HFFc6 (cell line): ENCODE measurements at regions not wholly inside any gene's neighbourhood (a gene's known extent, or its start where the extent isn't known, plus 50 kb on each side); places are given as distances from the start of the nearest gene placed in this dataset.

ENCODE experiments used
- DNase-seq: peaks from one replicate; pipeline ENCODE4 v3.0.0-alpha.2; 2018
- H3K27ac Mint-ChIP-seq: 2 replicates; pipeline ENCODE4 v1.8.0; 2020; ENCODE audit warnings: mild to moderate bottlenecking, mixed read lengths
- H3K27me3 Mint-ChIP-seq: 2 replicates; pipeline ENCODE4 v1.8.0; 2021; ENCODE audit warnings: mild to moderate bottlenecking, moderate library complexity, mixed read lengths; ENCODE audit not compliant: insufficient read depth
- H3K36me3 Mint-ChIP-seq: 2 replicates; pipeline ENCODE4 v1.8.0; 2021; ENCODE audit warnings: low read depth, mixed read lengths
- H3K4me1 Mint-ChIP-seq: 2 replicates; pipeline ENCODE4 v1.8.0; 2020; ENCODE audit warnings: low read depth, mixed read lengths
- H3K4me3 Mint-ChIP-seq: 2 replicates; pipeline ENCODE4 v1.8.0; 2020; ENCODE audit warnings: mild to moderate bottlenecking, moderate library complexity, mixed read lengths
- H3K9me3 Mint-ChIP-seq: 2 replicates; pipeline ENCODE4 v1.8.0; 2020; ENCODE audit warnings: mild to moderate bottlenecking, mixed read lengths
- TF ChIP-seq, protein P1 (sequence below): fragments of 200-600 bp; sonication (generic); IDR thresholded peaks from 2 replicates; pipeline ENCODE4 v1.5.0; 2021; ENCODE audit warnings: antibody characterized with exemption, mild to moderate bottlenecking

DNA sequence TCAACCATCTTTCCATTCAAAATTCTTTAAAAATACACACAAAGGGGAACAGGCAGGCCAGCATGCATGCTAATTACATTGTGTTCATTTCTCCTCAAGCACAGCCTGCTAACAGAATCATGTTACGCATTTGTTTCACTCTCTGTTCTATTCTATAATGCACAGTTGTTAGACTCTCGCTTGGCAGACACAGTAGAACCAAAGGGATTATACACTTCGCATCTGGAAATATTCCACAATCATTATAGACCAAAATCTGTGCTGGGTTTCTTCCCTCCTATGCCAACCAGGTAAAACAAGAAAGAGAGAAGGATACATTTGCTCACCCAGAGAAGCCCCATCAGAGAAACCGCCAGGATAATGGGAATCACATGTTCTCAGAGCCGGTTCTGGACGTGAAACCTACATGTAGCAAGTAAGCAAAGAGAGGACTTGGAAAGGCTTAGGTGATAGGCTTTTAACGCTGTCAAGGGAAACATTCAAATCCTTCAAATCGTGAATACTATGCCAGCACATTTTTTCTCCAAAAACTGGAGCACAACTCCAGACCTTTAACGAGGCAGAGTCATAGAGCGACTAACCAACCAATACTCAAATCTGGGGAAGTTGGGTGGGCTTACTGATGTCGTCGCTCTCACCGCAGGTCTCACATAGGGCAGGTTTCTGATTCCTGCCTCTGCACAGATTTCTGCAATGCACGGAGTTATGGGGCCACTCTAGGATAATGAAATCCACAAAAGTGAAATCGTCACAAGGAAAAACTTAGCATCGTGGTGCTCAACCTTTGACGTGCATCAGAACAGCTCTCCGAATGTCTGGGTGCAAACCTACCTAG, 380.5 kb upstream of the AUTS2 start:
- Mint-ChIP-seq H3K9me3 (peaks cover 46% of the 10 kb centered on the region), H3K27ac (no peak overlapping the region)

DNA sequence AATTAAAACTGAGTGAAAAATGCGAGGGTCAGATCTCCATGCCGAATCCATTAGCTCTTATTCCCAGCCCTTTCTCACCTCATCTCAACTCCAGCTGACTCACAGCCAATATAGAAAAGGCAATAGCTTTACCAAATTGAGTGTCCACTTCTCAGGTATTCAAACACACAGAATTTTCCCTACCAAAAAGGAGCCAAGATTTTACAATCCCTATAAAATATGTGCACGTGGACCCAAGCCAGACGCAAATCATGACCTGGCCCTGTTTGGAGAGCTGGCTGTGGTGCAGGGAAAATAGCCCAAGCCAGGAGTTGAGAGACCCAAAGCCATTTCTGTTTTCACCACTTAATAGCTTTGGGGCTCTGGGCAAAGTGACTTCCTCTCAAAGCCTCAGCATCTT, 379.7 kb upstream of the AUTS2 start:
- H3K27me3 Mint-ChIP-seq, result peaks cover 2% of the 10 kb centered on the region
- TF ChIP-seq, protein P1, sequence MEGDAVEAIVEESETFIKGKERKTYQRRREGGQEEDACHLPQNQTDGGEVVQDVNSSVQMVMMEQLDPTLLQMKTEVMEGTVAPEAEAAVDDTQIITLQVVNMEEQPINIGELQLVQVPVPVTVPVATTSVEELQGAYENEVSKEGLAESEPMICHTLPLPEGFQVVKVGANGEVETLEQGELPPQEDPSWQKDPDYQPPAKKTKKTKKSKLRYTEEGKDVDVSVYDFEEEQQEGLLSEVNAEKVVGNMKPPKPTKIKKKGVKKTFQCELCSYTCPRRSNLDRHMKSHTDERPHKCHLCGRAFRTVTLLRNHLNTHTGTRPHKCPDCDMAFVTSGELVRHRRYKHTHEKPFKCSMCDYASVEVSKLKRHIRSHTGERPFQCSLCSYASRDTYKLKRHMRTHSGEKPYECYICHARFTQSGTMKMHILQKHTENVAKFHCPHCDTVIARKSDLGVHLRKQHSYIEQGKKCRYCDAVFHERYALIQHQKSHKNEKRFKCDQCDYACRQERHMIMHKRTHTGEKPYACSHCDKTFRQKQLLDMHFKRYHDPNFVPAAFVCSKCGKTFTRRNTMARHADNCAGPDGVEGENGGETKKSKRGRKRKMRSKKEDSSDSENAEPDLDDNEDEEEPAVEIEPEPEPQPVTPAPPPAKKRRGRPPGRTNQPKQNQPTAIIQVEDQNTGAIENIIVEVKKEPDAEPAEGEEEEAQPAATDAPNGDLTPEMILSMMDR, result no peak
- no peak overlapping the region for H3K27ac Mint-ChIP-seq
- H3K9me3 Mint-ChIP-seq, result peaks cover 51% of the 10 kb centered on the region
- no peaks in the 10 kb centered on the region for H3K4me1 Mint-ChIP-seq
- no peak overlapping the region for H3K4me3 Mint-ChIP-seq
- DNase-seq, result no peak
- H3K36me3 Mint-ChIP-seq, result no peaks in the 10 kb centered on the region

More for the DNA sequence above, 380.5 kb upstream of the AUTS2 start:
- DNase-seq, result no peak
- Mint-ChIP-seq H3K4me3 (no peak overlapping the region), H3K36me3 (no peaks in the 10 kb centered on the region), H3K27me3 (peaks cover 3% of the 10 kb centered on the region), H3K4me1 (no peaks in the 10 kb centered on the region)
- TF ChIP-seq, protein P1, result no peak

DNA sequence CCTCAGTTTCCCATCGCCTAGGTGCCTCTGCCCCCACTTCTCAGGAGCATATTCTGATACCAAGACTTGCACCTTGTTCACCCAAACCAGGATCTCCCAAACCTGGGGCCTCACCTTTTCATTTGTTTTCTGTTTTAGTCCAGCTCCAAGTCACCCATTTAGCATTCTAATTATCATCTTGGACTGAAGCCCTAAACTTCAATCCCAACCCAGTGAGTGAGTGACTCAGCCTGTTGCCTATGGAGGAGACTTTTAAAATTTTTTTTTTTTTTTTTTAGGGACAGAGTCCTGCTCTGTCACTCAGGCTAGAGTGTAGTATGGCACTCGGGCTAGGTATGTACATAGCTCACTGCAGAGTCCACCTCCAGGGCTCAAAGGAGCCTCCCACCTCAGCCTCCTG, 378.9 kb upstream of the AUTS2 start:
- TF ChIP-seq, protein P1, result no peak
- H3K36me3 Mint-ChIP-seq, result no peaks in the 10 kb centered on the region
- H3K27me3 Mint-ChIP-seq, result peaks cover 2% of the 10 kb centered on the region
- no peak overlapping the region for H3K4me3 Mint-ChIP-seq
- no peak for DNase-seq
- peaks cover 53% of the 10 kb centered on the region for H3K9me3 Mint-ChIP-seq
- H3K27ac Mint-ChIP-seq, result no peak overlapping the region
- H3K4me1 Mint-ChIP-seq, result no peaks in the 10 kb centered on the region

DNA sequence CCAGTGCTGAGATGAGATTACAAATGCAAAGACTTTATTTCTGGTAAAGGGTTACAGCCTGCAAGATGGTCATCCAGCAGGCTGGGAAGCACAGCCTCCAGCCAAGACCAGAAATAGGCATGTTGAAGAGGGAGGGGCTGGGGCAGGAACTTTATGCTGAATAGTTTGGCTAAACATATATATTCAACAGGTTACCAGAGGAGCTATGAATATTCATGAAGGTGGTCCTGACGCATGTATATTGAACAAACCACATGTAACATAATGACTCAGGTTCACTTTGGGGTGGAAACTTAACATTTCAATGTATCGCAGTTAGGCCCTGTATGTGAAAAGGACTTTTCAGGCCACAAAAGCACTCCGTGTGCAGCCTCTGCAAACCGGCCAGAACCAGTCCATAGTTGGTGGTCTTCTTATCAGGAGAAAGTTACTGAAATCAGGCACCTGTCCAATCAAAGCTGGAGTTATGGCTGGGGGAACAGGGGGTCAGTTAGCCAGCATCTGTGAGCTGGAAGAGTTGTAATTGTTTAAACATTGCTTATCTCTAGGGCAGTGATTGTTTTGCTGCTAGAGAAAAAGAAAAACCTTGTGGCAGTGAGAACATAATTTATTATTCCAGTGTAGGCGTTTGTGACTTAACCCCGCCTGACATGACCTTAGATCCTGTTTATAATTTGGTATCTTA, 372.9 kb upstream of the AUTS2 start:
- Mint-ChIP-seq H3K4me1 (no peaks in the 10 kb centered on the region), H3K4me3 (no peak overlapping the region), H3K27me3 (peaks cover 2% of the 10 kb centered on the region), H3K9me3 (peaks cover 54% of the 10 kb centered on the region), H3K27ac (no peak overlapping the region), H3K36me3 (no peaks in the 10 kb centered on the region)
- DNase-seq, result no peak
- TF ChIP-seq, protein P1, result no peak

DNA sequence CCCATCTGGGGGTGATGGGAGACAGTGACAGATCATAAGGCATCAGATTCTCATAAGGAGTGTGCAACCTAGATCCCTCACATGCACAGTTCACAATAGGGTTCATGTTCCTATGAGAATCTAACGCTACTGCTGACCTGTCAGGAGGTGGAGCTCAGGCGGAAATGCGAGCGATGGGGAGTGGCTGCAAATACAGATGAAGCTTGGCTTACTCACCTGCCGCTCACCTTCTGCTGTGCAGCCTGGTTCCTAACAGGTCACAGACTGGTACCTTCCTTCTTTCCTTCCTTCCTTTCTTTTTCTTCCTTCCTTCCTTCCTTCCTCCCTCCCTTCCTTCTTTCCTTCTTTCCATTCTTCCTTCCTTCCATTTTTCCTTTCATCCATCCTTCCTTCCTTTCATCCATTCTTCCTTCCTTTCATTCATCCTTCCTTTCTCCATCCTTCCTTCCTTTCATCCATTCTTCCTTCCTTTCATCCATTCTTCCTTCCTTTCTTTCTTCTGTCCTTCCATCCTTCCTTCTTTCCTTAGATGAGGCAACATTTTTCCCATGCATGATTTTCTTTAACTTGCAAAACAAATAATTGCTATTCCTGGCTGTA, 370.0 kb upstream of the AUTS2 start:
- Mint-ChIP-seq H3K4me3 (no peak overlapping the region), H3K27ac (no peak overlapping the region), H3K36me3 (no peaks in the 10 kb centered on the region), H3K9me3 (peaks cover 39% of the 10 kb centered on the region), H3K27me3 (no peaks in the 10 kb centered on the region; the same call in 1 of the 2 replicates), H3K4me1 (no peaks in the 10 kb centered on the region)
- no peak for DNase-seq
- TF ChIP-seq, protein P1, result no peak
